H1 (cell line): ENCODE measurements at regions not wholly inside any gene's neighbourhood (a gene's known extent, or its start where the extent isn't known, plus 50 kb on each side); places are given as distances from the start of the nearest gene placed in this dataset.

Experiments
- CTCF ChIA-PET: fragments of 300-600 bp; sonication (Branson Sonifier 250); formaldehyde crosslinking; loops from one replicate; lab custom pipeline; 2021; ENCODE audit not compliant: partially characterized antibody; lab: Charles Lee
- POLR2A ChIA-PET: fragments of 300-600 bp; sonication (Branson Sonifier 250); formaldehyde crosslinking; loops from one replicate; lab custom pipeline; 2021; ENCODE audit warnings: inconsistent platforms; ENCODE audit not compliant: partially characterized antibody; lab: Charles Lee
- DNase-seq, 2 experiments: peaks; one replicate each; pipeline versions ENCODE4 v3.0.0 to v3.0.0-alpha.2; 2010 to 2022; ENCODE audit warnings: low spot score in 2 of 2, low read depth in 1 of 2, mixed read lengths in 1 of 2
- FAIRE-seq: peaks from 2 replicates; lab custom pipeline; 2011; peaks lifted over from hg19 to GRCh38; lab: Jason Lieb, UNC
- H2AFZ ChIP-seq: 2 replicates; pipeline ENCODE4 v1.8.1; 2012; ENCODE audit warnings: low read length, inconsistent platforms
- H2AK5ac ChIP-seq: 2 replicates; pipeline ENCODE4 v1.6.1; 2013; ENCODE audit warnings: low read depth, low read length
- H2BK120ac ChIP-seq: replicated peaks from 2 replicates; pipeline ENCODE3; 2013; ENCODE audit warnings: low read depth, low read length, inconsistent platforms
- H2BK12ac ChIP-seq: 2 replicates; pipeline ENCODE4 v1.6.1; 2013; ENCODE audit warnings: low read depth, low read length
- H2BK15ac ChIP-seq: 2 replicates; pipeline ENCODE4 v1.6.1; 2013; ENCODE audit warnings: low read length
- H2BK20ac ChIP-seq: 2 replicates; pipeline ENCODE4 v1.6.1; 2013; ENCODE audit warnings: low read length
- H2BK5ac ChIP-seq: 2 replicates; pipeline ENCODE4 v1.6.1; 2013; ENCODE audit warnings: low read depth, low read length
- H3K14ac ChIP-seq: 2 replicates; pipeline ENCODE4 v1.6.1; 2013; ENCODE audit warnings: inconsistent platforms; ENCODE audit not compliant: insufficient read length
- H3K18ac ChIP-seq: 2 replicates; pipeline ENCODE4 v1.6.1; 2013; ENCODE audit warnings: low read length; ENCODE audit errors: extremely low read depth
- H3K23ac ChIP-seq: 2 replicates; pipeline ENCODE4 v1.6.1; 2013; ENCODE audit warnings: inconsistent platforms; ENCODE audit not compliant: insufficient read length
- H3K23me2 ChIP-seq: 2 replicates; pipeline ENCODE4 v1.6.1; 2013; ENCODE audit warnings: low read depth, low read length
- H3K27ac ChIP-seq: 2 replicates; pipeline ENCODE4 v1.6.1; 2011; ENCODE audit warnings: low read depth, low read length, inconsistent platforms
- H3K27me3 ChIP-seq, 4 experiments: replicated peaks in 1 of 4; 1 replicate in 1 of 4; 2 replicates in 3 of 4; pipeline versions ENCODE4 v1.6.1 to v1.8.1; 2011 to 2013; ENCODE audit warnings: low read length in 3 of 4, mild to moderate bottlenecking in 3 of 4, inconsistent platforms in 2 of 4, mixed read lengths in 2 of 4, moderate library complexity in 1 of 4; ENCODE audit not compliant: control insufficient read depth in 3 of 4, insufficient read depth in 3 of 4; ENCODE audit errors: extremely low read depth in 1 of 4
- H3K36me3 ChIP-seq, 4 experiments: 2 replicates each; pipeline versions ENCODE4 v1.6.1 to v1.8.1; 2011 to 2013; ENCODE audit warnings: mild to moderate bottlenecking in 4 of 4, low read length in 3 of 4, moderate library complexity in 2 of 4, control low read depth in 1 of 4, inconsistent platforms in 1 of 4; ENCODE audit not compliant: insufficient read depth in 4 of 4, control insufficient read depth in 2 of 4
- H3K4ac ChIP-seq: replicated peaks from 2 replicates; pipeline ENCODE3; 2013; ENCODE audit warnings: low read length, low read depth, mixed read lengths, inconsistent platforms; ENCODE audit not compliant: insufficient read length
- H3K4me1 ChIP-seq, 4 experiments: replicated peaks in 1 of 4; 1 replicate in 1 of 4; 2 replicates in 3 of 4; pipeline versions ENCODE4 v1.6.1 to v1.8.1; 2011 to 2013; ENCODE audit warnings: low read length in 3 of 4, inconsistent platforms in 2 of 4, mixed read lengths in 1 of 4; ENCODE audit not compliant: insufficient read depth in 4 of 4, control insufficient read depth in 3 of 4
- H3K4me2 ChIP-seq, 2 experiments: 2 replicates each; pipeline versions ENCODE4 v1.6.1 to v1.8.1; 2011 to 2013; ENCODE audit warnings: low read depth in 2 of 2, low read length in 2 of 2, control low read depth in 1 of 2, inconsistent platforms in 1 of 2, mild to moderate bottlenecking in 1 of 2; ENCODE audit not compliant: insufficient read depth in 1 of 2
- H3K4me3 ChIP-seq, 4 experiments: fragments of 200-600, 300-600 bp in 1 of 4; sonication (generic), shearing (Covaris generic), sonication (Bioruptor Twin) in 1 of 4; 2 replicates each; pipeline versions ENCODE4 v1.5.1 to v1.8.1; 2011 to 2016; ENCODE audit warnings: low read length in 4 of 4, low read depth in 3 of 4, control low read depth in 2 of 4, inconsistent platforms in 2 of 4, mild to moderate bottlenecking in 2 of 4, mixed read lengths in 1 of 4, moderate library complexity in 1 of 4; ENCODE audit not compliant: insufficient read depth in 2 of 4; ENCODE audit errors: extremely low read depth in 1 of 4
- H3K56ac ChIP-seq: replicated peaks from 2 replicates; pipeline ENCODE3; 2013; ENCODE audit warnings: low read depth, mild to moderate bottlenecking, mixed read lengths, low read length, inconsistent platforms; ENCODE audit not compliant: insufficient read length
- H3K79me1 ChIP-seq: 2 replicates; pipeline ENCODE4 v1.6.1; 2013; ENCODE audit warnings: low read depth, low read length, control low read depth
- H3K79me2 ChIP-seq, 2 experiments: 2 replicates each; pipeline versions ENCODE4 v1.6.1 to v1.8.1; 2012 to 2013; ENCODE audit warnings: low read length in 2 of 2, mild to moderate bottlenecking in 2 of 2, inconsistent platforms in 1 of 2; ENCODE audit not compliant: insufficient read depth in 2 of 2, control insufficient read depth in 1 of 2
- H3K9ac ChIP-seq, 4 experiments: replicated peaks in 1 of 4; 1 replicate in 1 of 4; 2 replicates in 3 of 4; pipeline versions ENCODE4 v1.6.1 to v1.8.1; 2011 to 2013; ENCODE audit warnings: low read depth in 3 of 4, low read length in 3 of 4, control low read depth in 2 of 4, mild to moderate bottlenecking in 2 of 4, moderate library complexity in 2 of 4, inconsistent platforms in 1 of 4; ENCODE audit errors: extremely low read depth in 1 of 4
- H3K9me3 ChIP-seq, 2 experiments: 2 replicates each; pipeline versions ENCODE4 v1.6.1 to v1.8.1; 2012 to 2013; ENCODE audit warnings: mild to moderate bottlenecking in 2 of 2, moderate library complexity in 2 of 2, control low read depth in 1 of 2, inconsistent platforms in 1 of 2, low read depth in 1 of 2, low read length in 1 of 2, mixed read lengths in 1 of 2; ENCODE audit not compliant: insufficient read depth in 2 of 2
- H4K20me1 ChIP-seq, 2 experiments: replicated peaks in 1 of 2; 2 replicates each; pipeline versions ENCODE3 to v1.8.1; 2011 to 2013; ENCODE audit warnings: inconsistent platforms in 2 of 2, low read length in 2 of 2, mild to moderate bottlenecking in 1 of 2; ENCODE audit not compliant: insufficient read depth in 2 of 2, control insufficient read depth in 1 of 2
- H4K5ac ChIP-seq: 2 replicates; pipeline ENCODE4 v1.6.1; 2013; ENCODE audit warnings: low read length, low read depth, mixed read lengths, inconsistent platforms; ENCODE audit not compliant: insufficient read length
- H4K8ac ChIP-seq: 2 replicates; pipeline ENCODE4 v1.8.0; 2013; ENCODE audit warnings: mild to moderate bottlenecking, moderate library complexity, low read length, inconsistent platforms; ENCODE audit not compliant: insufficient read depth; ENCODE audit errors: extremely low read depth
- H4K91ac ChIP-seq: replicated peaks from 2 replicates; pipeline ENCODE3; 2013; ENCODE audit warnings: low read length, mixed read lengths, inconsistent platforms; ENCODE audit not compliant: insufficient read length
- BCL11A ChIP-seq, 2 experiments: IDR thresholded peaks; one replicate each; pipeline ENCODE4 v1.6.1; 2011; ENCODE audit warnings: low read depth in 2 of 2, low read length in 2 of 2, mild to moderate bottlenecking in 2 of 2
- KDM1A ChIP-seq: fragments of 200-600, 300-600 bp; sonication (generic); IDR thresholded peaks from 2 replicates; pipeline ENCODE4 v1.7.1; 2016; ENCODE audit warnings: mild to moderate bottlenecking, low read length, borderline replicate concordance
- RXRA ChIP-seq: IDR thresholded peaks from 2 replicates; pipeline ENCODE4 v1.6.1; 2011; ENCODE audit warnings: low read depth, mild to moderate bottlenecking, low read length, moderate library complexity; ENCODE audit not compliant: insufficient read depth
- SP4 ChIP-seq: IDR thresholded peaks from 2 replicates; pipeline ENCODE4 v1.6.1; 2012; ENCODE audit warnings: low read length, inconsistent platforms
- WGBS, 2 experiments: shearing (Covaris generic) in 1 of 2; methylation state at CpG; one replicate each; pipeline versions ENCODE4 v1.1.6 to v1.1.7; 2013 to 2015; ENCODE audit warnings: low lambda C conversion rate in 2 of 2, mixed read lengths in 2 of 2, inconsistent platforms in 1 of 2, low coverage in 1 of 2, missing lambda C conversion rate in 1 of 2; ENCODE audit not compliant: insufficient replicate concordance in 2 of 2, insufficient coverage in 1 of 2, insufficient read length in 1 of 2; ENCODE audit errors: extremely low coverage in 1 of 2, missing lambda C conversion rate in 1 of 2; 5-methylcytosine and 5-hydroxymethylcytosine counted together

- Histone ChIP-seq H3K27ac (no peak overlapping the region), H4K8ac (no peak overlapping the region), H3K9me3 (peaks cover 87 to 97% of the 10 kb centered on the region in 2 experiments), H3K4me1 (no peaks in the 10 kb centered on the region), H3K14ac (no peak overlapping the region), H2AK5ac (no peak overlapping the region), H3K56ac (no peak overlapping the region), H2BK15ac (no peak overlapping the region), H3K4me3 (no peak overlapping the region), H3K79me1 (no peaks in the 10 kb centered on the region), H4K5ac (no peak overlapping the region), H4K91ac (no peak overlapping the region), H3K79me2 (no peaks in the 10 kb centered on the region), H3K27me3 (no peaks in the 10 kb centered on the region), H3K4ac (no peak overlapping the region), H2AFZ (no peak overlapping the region), H2BK120ac (no peak overlapping the region), H2BK5ac (no peak overlapping the region), H3K4me2 (no peak overlapping the region), H2BK12ac (no peak overlapping the region), H3K36me3 (no peaks in the 10 kb centered on the region), H3K9ac (no peak overlapping the region), H4K20me1 (no peaks in the 10 kb centered on the region), H3K23ac (no peak overlapping the region), H3K18ac (no peak overlapping the region), H3K23me2 (no peaks in the 10 kb centered on the region), H2BK20ac (no peak overlapping the region)
- WGBS, 2 experiments, result 53% methylated on average over 1 of the region's 1 CpG; no CpG with 5 or more reads in 1 of the 2 experiments
- no peak for TF ChIP-seq KDM1A
- no peak for TF ChIP-seq BCL11A (IDR thresholded peaks at IDR 0.05; ENCODE audit: low read depth in 2 of 2, low read length in 2 of 2)
- TF ChIP-seq SP4, result no peak
- TF ChIP-seq RXRA, result no peak
- FAIRE-seq (no peak), DNase-seq (no peak)
- ChIA-PET POLR2A (no interaction called here), CTCF (no interaction called here)
These were observed 2103.1 kb downstream of the TP53TG3F start for GRCh38 chr16:35562471-35562870.
